Progenitor cell of endocrine pancreas (in vitro differentiated cells): ENCODE measurements at regions not wholly inside any gene's neighbourhood (a gene's known extent, or its start where the extent isn't known, plus 50 kb on each side); places are given as distances from the start of the nearest gene placed in this dataset.

ENCODE experiments used
- DNase-seq: peaks from one replicate; pipeline ENCODE4 v3.0.0; 2021; ENCODE audit warnings: low spot score; ENCODE audit not compliant: unreplicated experiment
- H3K27ac Mint-ChIP-seq: 2 replicates; pipeline ENCODE4 v1.8.0; 2021; ENCODE audit warnings: mild to moderate bottlenecking, moderate library complexity, mixed read lengths
- H3K27me3 Mint-ChIP-seq: 2 replicates; pipeline ENCODE4 v1.8.0; 2021; ENCODE audit warnings: mixed read lengths
- H3K36me3 Mint-ChIP-seq: 2 replicates; pipeline ENCODE4 v1.8.0; 2022; ENCODE audit warnings: mixed read lengths; ENCODE audit not compliant: insufficient read depth
- H3K4me1 Mint-ChIP-seq: 2 replicates; pipeline ENCODE4 v1.8.0; 2021; ENCODE audit warnings: low read depth, mixed read lengths
- H3K4me3 Mint-ChIP-seq: 2 replicates; pipeline ENCODE4 v1.8.0; 2021; ENCODE audit warnings: low read depth, mild to moderate bottlenecking, moderate library complexity, mixed read lengths
- H3K9me3 Mint-ChIP-seq: 2 replicates; pipeline ENCODE4 v1.8.0; 2021; ENCODE audit warnings: low read depth, mixed read lengths
- CTCF ChIP-seq: fragments of 200-600 bp; sonication (generic); IDR thresholded peaks from one replicate; pipeline ENCODE4 v1.5.0; 2021; ENCODE audit warnings: antibody characterized with exemption, mild to moderate bottlenecking; ENCODE audit not compliant: unreplicated experiment

GRCh38 chr20:51284176-51284575 lies 258.3 kb downstream of the NFATC2 start:
- H3K9me3 Mint-ChIP-seq, result no peaks in the 10 kb centered on the region
- no peaks in the 10 kb centered on the region for H3K27me3 Mint-ChIP-seq
- no peaks in the 10 kb centered on the region for H3K36me3 Mint-ChIP-seq
- DNase-seq, result no peak
- no peak overlapping the region for H3K27ac Mint-ChIP-seq
- H3K4me1 Mint-ChIP-seq, result no peaks in the 10 kb centered on the region
- no peak for TF ChIP-seq CTCF
- no peak overlapping the region for H3K4me3 Mint-ChIP-seq

- no peak for TF ChIP-seq CTCF
- no peak for DNase-seq
- no peaks in the 10 kb centered on the region for H3K4me1 Mint-ChIP-seq
- no peak overlapping the region for H3K4me3 Mint-ChIP-seq
- H3K27me3 Mint-ChIP-seq, result peaks cover 6% of the 10 kb centered on the region
- H3K27ac Mint-ChIP-seq, result no peak overlapping the region
- no peaks in the 10 kb centered on the region for H3K36me3 Mint-ChIP-seq
- H3K9me3 Mint-ChIP-seq, result no peaks in the 10 kb centered on the region
Observed at GRCh38 chr20:51281521-51281920, 258.6 kb upstream of the KCNG1 start.

GRCh38 chr20:51280047-51280446 lies 257.1 kb upstream of the KCNG1 start:
- Mint-ChIP-seq H3K9me3 (no peaks in the 10 kb centered on the region), H3K27ac (no peak overlapping the region), H3K4me1 (no peaks in the 10 kb centered on the region), H3K27me3 (peaks cover 13% of the 10 kb centered on the region), H3K4me3 (no peak overlapping the region), H3K36me3 (no peaks in the 10 kb centered on the region)
- no peak for DNase-seq
- TF ChIP-seq CTCF, result no peak

- Mint-ChIP-seq H3K4me3 (no peak overlapping the region), H3K4me1 (no peaks in the 10 kb centered on the region), H3K27me3 (peaks cover 22% of the 10 kb centered on the region), H3K27ac (no peak overlapping the region), H3K36me3 (no peaks in the 10 kb centered on the region), H3K9me3 (no peaks in the 10 kb centered on the region)
- DNase-seq, result no peak
- no peak for TF ChIP-seq CTCF
Observed at GRCh38 chr20:51277961-51278360, 255.1 kb upstream of the KCNG1 start.

- TF ChIP-seq CTCF, result no peak
- no peak for DNase-seq
- Mint-ChIP-seq H3K4me1 (no peaks in the 10 kb centered on the region), H3K9me3 (no peaks in the 10 kb centered on the region), H3K4me3 (no peak overlapping the region), H3K36me3 (no peaks in the 10 kb centered on the region), H3K27ac (no peak overlapping the region), H3K27me3 (peaks cover 26% of the 10 kb centered on the region)
Observed at GRCh38 chr20:51276296-51276695, 253.4 kb upstream of the KCNG1 start.

- TF ChIP-seq CTCF, result no peak
- Mint-ChIP-seq H3K4me1 (no peaks in the 10 kb centered on the region), H3K36me3 (no peaks in the 10 kb centered on the region), H3K27me3 (peaks cover 26% of the 10 kb centered on the region), H3K9me3 (no peaks in the 10 kb centered on the region), H3K4me3 (no peak overlapping the region), H3K27ac (no peak overlapping the region)
- no peak for DNase-seq
Observed at GRCh38 chr20:51275826-51276225, 252.9 kb upstream of the KCNG1 start.
